Ishikawa (cell line): ENCODE measurements at regions not wholly inside any gene's neighbourhood (a gene's known extent, or its start where the extent isn't known, plus 50 kb on each side); places are given as distances from the start of the nearest gene placed in this dataset.

Experiments used
- CREB1 ChIP-seq: IDR thresholded peaks from 2 replicates; pipeline ENCODE4 v1.6.1; 2012; ENCODE audit warnings: low read depth
- TAF1 ChIP-seq: IDR thresholded peaks from 2 replicates; pipeline ENCODE4 v1.6.1; 2012; ENCODE audit warnings: low read depth, mild to moderate bottlenecking

- no peak for TF ChIP-seq CREB1
- no peak for TF ChIP-seq TAF1
These were observed 289.3 kb downstream of the FSIP2 start for GRCh38 chr2:186027922-186028321.
